Epithelial cell of proximal tubule (primary cell): ENCODE measurements at regions not wholly inside any gene's neighbourhood (a gene's known extent, or its start where the extent isn't known, plus 50 kb on each side); places are given as distances from the start of the nearest gene placed in this dataset.
A peak's percentile ranks its signal among the peaks of the same experiment; 100 is the strongest.

Experiments used
- DNase-seq: peaks from one replicate; pipeline ENCODE4 v3.0.0-alpha.2; 2011; ENCODE audit warnings: low read depth
- H3K4me3 ChIP-seq: 2 replicates; pipeline ENCODE4 v1.5.1; 2011; ENCODE audit warnings: low read depth, mild to moderate bottlenecking, low read length
- CTCF ChIP-seq: conservative IDR thresholded peaks from 2 replicates; pipeline ENCODE4 v1.5.1; 2012; ENCODE audit warnings: low read depth, mild to moderate bottlenecking, low read length

DNA sequence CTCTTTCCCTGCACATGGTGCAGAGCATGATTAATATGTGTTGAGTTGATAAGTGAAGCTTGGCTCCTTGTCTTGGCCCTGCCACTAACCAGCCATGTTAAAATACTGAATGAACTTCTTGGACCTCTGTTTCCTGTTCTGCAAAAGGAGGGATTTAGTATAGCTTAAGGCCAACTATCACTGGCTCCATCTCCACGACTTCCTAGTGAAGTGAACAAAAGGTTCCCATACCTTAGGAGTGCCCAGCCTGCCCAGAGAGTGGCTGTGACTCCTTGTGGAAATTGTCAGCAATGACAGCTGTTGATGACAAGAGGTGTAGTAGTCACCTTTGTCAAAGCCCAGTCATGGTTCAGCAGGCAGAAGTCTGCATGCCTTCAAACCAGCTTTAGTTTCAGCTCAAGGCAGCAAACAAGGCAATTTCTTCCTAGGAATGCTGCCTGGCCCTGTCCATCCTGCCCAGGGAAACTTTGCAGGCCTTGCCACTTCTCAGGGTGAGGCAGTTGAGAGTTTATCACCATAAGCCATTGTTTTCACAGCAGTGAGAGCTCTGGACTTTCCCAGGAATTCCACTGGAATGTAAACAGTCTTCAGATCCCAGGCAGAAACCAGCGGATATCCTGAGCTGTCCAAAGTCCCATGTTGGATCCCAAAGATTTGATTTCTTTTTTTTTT lies 169.7 kb upstream of the TNFAIP3 start:
- peak; percentile 87 for DNase-seq
- TF ChIP-seq CTCF, result peak; percentile 30
- H3K4me3 ChIP-seq, result no peak overlapping the region

DNA sequence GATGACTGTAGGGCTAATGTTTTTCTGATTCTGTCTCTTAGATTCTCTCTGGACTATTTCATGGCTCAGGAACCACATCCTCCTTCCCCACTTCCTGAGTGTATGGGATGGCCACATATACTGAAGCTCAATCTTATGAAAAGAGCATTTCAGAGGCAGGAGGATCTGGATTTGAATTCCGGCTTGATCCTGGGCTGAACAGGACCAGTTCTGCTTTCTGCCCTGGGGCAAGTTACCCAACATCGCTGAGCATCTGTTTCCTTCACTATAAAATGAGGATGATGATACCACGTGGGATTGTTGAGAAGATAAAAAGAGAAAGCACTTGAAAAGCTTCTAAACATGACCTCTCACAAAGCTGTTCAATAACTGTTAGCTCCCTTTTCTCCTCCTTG lies 168.4 kb upstream of the TNFAIP3 start:
- no peak overlapping the region for H3K4me3 ChIP-seq
- TF ChIP-seq CTCF, result no peak
- no peak for DNase-seq

- no peak for TF ChIP-seq CTCF
- no peak for DNase-seq
- H3K4me3 ChIP-seq, result no peak overlapping the region
These were observed 167.9 kb upstream of the TNFAIP3 start for GRCh38 chr6:137699031-137699683.

- H3K4me3 ChIP-seq, result no peak overlapping the region
- no peak for TF ChIP-seq CTCF
- DNase-seq, result no peak
These were observed 166.9 kb upstream of the TNFAIP3 start for GRCh38 chr6:137700161-137700560.

DNA sequence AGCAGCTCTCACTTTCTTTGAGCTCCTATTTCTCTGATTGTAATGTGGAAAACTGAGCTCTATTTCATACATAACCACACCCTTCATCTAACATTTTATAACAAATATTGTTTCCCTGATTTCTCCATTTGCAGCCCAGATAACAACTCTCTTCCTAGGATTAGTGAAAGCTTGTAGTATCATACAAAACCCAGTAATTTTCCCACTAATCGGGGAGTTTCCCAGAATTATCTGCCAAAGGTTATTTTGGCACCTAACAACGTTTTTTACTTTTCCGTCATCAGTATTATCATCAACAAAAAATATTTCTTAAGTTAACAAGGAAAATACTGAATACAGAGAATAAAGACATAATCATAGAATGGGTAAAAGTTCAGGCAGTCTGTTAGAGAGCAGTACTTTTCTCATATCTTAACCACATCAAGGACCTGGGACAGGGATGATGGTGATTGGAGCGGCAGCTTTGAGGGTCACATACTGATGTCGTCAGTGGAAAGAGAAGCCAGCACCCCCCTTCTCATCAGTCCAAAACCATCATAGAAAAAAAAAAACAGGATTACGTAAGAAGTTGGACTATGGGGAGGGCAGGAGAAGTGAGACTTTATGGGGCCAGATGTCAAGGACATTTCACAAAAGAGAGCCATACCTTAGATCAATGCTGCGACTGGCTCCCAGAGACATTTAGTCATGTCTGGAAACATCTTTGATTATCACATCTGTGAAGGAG lies 166.1 kb upstream of the TNFAIP3 start:
- H3K4me3 ChIP-seq, result no peak overlapping the region
- no peak for TF ChIP-seq CTCF
- no peak for DNase-seq

GRCh38 chr6:137701942-137702341 lies 165.1 kb upstream of the TNFAIP3 start:
- no peak overlapping the region for H3K4me3 ChIP-seq
- DNase-seq, result no peak
- no peak for TF ChIP-seq CTCF
